ENCODE measurements at regions not wholly inside any gene's neighbourhood (a gene's known extent, or its start where the extent isn't known, plus 50 kb on each side); places are given as distances from the start of the nearest gene placed in this dataset.

DNA sequence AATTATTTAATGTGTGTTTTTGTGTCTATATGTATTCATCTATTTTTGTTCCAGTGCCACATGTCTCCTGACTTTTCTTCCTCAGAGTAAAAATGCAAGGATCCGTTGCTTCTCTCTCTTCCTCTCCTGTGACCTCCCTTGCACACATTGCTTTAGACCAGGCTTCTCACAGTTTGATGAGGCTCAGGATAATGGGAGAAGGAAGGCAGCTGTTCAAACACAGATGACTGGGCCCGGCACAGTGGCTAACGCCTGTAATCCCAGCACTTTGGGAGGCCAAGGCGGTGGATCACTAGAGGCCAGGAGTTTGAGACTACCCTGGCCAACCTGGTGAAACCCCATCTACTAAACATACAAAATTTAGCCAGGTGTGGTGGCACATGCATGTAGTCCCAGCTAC is 241.9 kb downstream of the SAMD5 start:
- TF ChIP-seq, protein P1, sequence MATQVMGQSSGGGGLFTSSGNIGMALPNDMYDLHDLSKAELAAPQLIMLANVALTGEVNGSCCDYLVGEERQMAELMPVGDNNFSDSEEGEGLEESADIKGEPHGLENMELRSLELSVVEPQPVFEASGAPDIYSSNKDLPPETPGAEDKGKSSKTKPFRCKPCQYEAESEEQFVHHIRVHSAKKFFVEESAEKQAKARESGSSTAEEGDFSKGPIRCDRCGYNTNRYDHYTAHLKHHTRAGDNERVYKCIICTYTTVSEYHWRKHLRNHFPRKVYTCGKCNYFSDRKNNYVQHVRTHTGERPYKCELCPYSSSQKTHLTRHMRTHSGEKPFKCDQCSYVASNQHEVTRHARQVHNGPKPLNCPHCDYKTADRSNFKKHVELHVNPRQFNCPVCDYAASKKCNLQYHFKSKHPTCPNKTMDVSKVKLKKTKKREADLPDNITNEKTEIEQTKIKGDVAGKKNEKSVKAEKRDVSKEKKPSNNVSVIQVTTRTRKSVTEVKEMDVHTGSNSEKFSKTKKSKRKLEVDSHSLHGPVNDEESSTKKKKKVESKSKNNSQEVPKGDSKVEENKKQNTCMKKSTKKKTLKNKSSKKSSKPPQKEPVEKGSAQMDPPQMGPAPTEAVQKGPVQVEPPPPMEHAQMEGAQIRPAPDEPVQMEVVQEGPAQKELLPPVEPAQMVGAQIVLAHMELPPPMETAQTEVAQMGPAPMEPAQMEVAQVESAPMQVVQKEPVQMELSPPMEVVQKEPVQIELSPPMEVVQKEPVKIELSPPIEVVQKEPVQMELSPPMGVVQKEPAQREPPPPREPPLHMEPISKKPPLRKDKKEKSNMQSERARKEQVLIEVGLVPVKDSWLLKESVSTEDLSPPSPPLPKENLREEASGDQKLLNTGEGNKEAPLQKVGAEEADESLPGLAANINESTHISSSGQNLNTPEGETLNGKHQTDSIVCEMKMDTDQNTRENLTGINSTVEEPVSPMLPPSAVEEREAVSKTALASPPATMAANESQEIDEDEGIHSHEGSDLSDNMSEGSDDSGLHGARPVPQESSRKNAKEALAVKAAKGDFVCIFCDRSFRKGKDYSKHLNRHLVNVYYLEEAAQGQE (IDR thresholded peaks at IDR 0.05), result no peak
- TF ChIP-seq BHLHE40 (IDR thresholded peaks at IDR 0.05; ENCODE audit: low read depth, low read length) (no peak), CEBPB (IDR thresholded peaks at IDR 0.05) (no peak), MAZ (IDR thresholded peaks at IDR 0.05; ENCODE audit: borderline replicate concordance, low read depth, low read length) (no peak), POLR2A (IDR thresholded peaks at IDR 0.05; ENCODE audit: low read length) (no peak)
- TF ChIP-seq, protein P2, sequence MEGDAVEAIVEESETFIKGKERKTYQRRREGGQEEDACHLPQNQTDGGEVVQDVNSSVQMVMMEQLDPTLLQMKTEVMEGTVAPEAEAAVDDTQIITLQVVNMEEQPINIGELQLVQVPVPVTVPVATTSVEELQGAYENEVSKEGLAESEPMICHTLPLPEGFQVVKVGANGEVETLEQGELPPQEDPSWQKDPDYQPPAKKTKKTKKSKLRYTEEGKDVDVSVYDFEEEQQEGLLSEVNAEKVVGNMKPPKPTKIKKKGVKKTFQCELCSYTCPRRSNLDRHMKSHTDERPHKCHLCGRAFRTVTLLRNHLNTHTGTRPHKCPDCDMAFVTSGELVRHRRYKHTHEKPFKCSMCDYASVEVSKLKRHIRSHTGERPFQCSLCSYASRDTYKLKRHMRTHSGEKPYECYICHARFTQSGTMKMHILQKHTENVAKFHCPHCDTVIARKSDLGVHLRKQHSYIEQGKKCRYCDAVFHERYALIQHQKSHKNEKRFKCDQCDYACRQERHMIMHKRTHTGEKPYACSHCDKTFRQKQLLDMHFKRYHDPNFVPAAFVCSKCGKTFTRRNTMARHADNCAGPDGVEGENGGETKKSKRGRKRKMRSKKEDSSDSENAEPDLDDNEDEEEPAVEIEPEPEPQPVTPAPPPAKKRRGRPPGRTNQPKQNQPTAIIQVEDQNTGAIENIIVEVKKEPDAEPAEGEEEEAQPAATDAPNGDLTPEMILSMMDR (IDR thresholded peaks at IDR 0.05), result no peak
- TF ChIP-seq, protein P3, sequence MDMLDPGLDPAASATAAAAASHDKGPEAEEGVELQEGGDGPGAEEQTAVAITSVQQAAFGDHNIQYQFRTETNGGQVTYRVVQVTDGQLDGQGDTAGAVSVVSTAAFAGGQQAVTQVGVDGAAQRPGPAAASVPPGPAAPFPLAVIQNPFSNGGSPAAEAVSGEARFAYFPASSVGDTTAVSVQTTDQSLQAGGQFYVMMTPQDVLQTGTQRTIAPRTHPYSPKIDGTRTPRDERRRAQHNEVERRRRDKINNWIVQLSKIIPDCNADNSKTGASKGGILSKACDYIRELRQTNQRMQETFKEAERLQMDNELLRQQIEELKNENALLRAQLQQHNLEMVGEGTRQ (IDR thresholded peaks at IDR 0.05), result no peak
